ENCODE measurements at regions not wholly inside any gene's neighbourhood (a gene's known extent, or its start where the extent isn't known, plus 50 kb on each side); places are given as distances from the start of the nearest gene placed in this dataset.

- DNase-seq = no peak
Measured at GRCh38 chr13:53150568-53150967, 122.0 kb downstream of the OLFM4 start.

GRCh38 chr13:53151336-53152056, 122.9 kb downstream of the OLFM4 start:
- DNase-seq = peak; percentile 54

GRCh38 chr13:53152057-53152421, 123.4 kb downstream of the OLFM4 start:
- DNase-seq = no peak

GRCh38 chr13:53158201-53158600, 129.6 kb downstream of the OLFM4 start:
- DNase-seq = no peak

GRCh38 chr13:53159431-53159830, 130.8 kb downstream of the OLFM4 start:
- DNase-seq = no peak

- DNase-seq = no peak
Measured at GRCh38 chr13:53160211-53160610, 131.6 kb downstream of the OLFM4 start.

GRCh38 chr13:53161251-53161650, 132.6 kb downstream of the OLFM4 start:
- no peak for DNase-seq

GRCh38 chr13:53165261-53165660, 136.6 kb downstream of the OLFM4 start:
- DNase-seq = no peak

- DNase-seq = no peak
Measured at GRCh38 chr13:53167561-53167960, 138.9 kb downstream of the OLFM4 start.

- DNase-seq = no peak
Measured at GRCh38 chr13:53170910-53171309, 142.3 kb downstream of the OLFM4 start.

- no peak for DNase-seq
Measured at GRCh38 chr13:53174545-53174944, 145.9 kb downstream of the OLFM4 start.

- DNase-seq = no peak
Measured at GRCh38 chr13:53180684-53181083, 152.1 kb downstream of the OLFM4 start.

GRCh38 chr13:53182724-53183123, 154.1 kb downstream of the OLFM4 start:
- no peak for DNase-seq

- no peak for DNase-seq
Measured at GRCh38 chr13:53188120-53188519, 159.5 kb downstream of the OLFM4 start.

GRCh38 chr13:53189162-53189561, 160.5 kb downstream of the OLFM4 start:
- DNase-seq = no peak

- DNase-seq = peak; percentile 62
Measured at GRCh38 chr13:53191091-53191490, 162.5 kb downstream of the OLFM4 start.

- no peak for DNase-seq
Measured at GRCh38 chr13:53197424-53197823, 168.8 kb downstream of the OLFM4 start.

GRCh38 chr13:53198017-53198416, 169.4 kb downstream of the OLFM4 start:
- DNase-seq = no peak

GRCh38 chr13:53198736-53199135, 170.1 kb downstream of the OLFM4 start:
- no peak for DNase-seq

GRCh38 chr13:53200075-53200474, 171.5 kb downstream of the OLFM4 start:
- no peak for DNase-seq

- peak; percentile 19 for DNase-seq
Measured at GRCh38 chr13:53200498-53201453, 172.2 kb downstream of the OLFM4 start.

GRCh38 chr13:53201454-53202225, 173.0 kb downstream of the OLFM4 start:
- peak; percentile 3 for DNase-seq

- DNase-seq = no peak
Measured at GRCh38 chr13:53204598-53204997, 176.0 kb downstream of the OLFM4 start.
